HUDEP-2 (cell line): ENCODE measurements at regions not wholly inside any gene's neighbourhood (a gene's known extent, or its start where the extent isn't known, plus 50 kb on each side); places are given as distances from the start of the nearest gene placed in this dataset.
A peak's percentile ranks its signal among the peaks of the same experiment; 100 is the strongest.

ENCODE experiments used
- DNase-seq, 76 experiments: peaks; one replicate each; lab custom pipeline; 2025; ENCODE audit not compliant: unreplicated experiment in 76 of 76; lab: John Stamatoyannopoulos, UW

DNA sequence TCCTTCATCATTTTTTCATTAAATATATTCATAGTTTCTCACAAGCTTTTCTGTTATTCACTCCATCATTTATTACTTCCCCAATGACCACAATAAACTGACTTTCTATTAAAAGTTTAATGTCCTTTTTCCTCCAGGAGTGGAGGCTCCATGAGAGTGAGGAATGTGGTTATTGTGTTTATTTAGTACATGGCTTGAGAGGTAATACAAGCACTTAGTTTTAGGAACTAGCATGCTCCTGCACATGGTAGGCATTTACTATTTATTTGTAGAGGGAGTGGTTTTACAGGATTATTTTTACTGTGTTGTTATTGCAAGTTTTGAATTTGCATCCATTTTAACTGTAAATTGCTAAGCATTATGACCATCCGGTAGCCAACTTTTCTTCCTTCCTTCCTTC is 412.9 kb upstream of the SUCLG2 start:
- DNase-seq = no peak

DNA sequence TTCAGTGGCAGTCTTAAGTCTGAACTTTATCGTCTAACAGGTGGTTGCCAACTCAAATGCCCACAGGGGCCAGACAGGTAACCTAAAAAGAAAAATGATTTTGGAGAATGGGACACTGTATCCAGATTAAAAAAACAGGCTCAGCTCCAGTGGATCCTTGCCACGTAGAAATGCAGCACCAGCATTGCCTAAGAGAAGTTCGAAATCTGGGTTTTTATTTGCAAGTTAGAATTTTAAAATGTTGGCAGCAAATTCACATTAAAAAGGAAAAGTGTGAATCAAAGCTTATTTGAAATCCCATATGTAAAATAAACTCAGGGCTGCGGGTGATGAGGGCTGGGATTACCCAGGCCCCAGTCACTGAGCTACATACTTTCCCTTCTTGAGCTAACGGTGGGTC is 408.5 kb upstream of the SUCLG2 start:
- no peak for DNase-seq

DNA sequence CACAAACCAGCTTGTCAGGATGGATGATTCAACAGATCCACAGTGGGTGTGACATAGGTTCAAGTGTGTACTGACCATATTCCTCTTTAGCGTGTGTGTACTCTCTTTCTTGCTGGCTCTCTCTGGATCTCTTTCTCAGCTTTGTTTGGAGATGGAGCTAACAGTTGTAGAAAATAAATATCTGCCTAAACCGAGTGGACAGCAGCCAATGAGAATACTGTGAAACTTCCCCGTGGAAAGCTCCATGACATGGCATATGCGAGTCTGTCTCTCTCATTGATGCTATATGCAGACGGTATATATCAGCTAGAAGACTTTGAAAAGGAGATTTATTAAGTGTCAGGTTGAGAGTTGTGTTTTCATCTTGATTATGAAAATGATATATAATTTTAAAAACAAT is 406.5 kb upstream of the SUCLG2 start:
- no peak for DNase-seq

DNA sequence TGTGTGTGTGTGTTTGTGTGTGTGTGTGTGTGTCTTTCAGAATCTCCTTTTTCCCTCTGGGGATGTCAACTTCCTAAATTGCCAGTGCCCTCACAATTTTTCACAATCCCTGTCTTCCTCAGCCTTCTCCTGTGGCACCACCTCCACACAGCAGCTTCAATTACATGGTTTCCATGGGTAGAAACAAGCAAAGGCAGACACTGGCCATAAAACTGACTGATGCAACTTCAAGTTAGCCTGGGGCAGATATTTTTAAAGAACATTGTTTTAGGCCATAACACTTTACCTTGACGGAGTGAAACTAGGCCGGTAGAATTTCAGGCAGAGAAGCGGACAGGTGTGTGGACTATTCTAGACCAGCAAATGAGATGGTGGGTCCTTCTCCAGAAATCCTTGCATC is 405.8 kb upstream of the SUCLG2 start:
- no peak for DNase-seq

DNA sequence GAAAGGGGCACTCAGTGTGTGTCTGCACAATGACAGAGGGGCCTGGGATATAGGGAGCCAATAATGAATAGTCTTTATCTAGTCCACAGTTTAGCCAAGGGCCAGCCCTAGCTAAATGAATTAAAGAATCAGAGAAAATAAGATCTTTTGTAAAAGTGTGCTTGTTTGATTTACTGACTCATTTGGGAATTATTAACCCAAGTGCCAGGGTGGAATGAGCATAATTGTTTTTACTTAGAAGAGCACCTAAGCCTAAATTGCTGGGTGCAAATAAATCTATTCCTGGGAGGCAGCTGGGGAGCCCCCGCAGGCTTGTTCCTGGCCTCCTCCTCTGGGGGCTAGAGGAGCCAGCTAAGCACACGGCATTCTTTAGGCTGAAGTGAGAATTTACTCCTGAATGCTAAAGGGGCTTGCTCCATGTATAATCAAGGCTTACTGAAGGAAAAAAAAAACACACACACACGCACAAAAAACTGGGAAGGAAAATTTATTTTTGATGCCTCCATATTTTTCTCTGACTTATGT is 405.3 kb upstream of the SUCLG2 start:
- no peak for DNase-seq

DNA sequence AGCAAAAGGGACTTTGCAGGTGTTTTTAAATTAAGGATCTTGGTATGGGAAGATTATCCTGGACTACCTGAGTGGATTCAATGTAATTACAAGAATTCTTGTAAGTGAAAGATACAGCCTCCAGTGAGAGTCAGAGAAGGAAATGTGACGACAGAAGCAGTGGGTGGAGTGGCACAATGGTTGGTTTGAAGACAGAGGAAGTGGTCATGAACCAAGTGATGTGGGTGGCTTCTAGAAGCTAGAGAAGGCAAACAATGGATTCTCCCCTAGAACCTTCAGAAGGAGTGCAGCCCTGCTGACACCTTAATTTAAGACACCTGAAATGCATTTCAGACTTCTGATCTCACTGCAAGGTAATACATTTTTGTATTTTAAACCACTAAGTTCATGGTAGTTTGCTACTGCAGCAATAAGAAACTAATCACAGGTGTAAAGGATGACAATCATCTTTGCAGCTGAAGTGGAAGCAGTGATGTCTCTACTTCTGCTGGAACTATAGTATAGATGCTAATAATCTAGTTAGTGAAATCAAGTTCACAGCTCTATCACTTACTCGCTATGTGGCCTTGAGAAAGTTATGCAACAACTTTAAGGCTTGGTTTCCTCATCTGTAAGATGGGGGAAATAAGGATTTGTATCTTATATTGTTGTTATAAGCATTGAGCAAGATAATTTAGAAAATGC is 403.4 kb upstream of the SUCLG2 start:
- peak in 1 of 76 experiments; percentile 0 for DNase-seq

DNA sequence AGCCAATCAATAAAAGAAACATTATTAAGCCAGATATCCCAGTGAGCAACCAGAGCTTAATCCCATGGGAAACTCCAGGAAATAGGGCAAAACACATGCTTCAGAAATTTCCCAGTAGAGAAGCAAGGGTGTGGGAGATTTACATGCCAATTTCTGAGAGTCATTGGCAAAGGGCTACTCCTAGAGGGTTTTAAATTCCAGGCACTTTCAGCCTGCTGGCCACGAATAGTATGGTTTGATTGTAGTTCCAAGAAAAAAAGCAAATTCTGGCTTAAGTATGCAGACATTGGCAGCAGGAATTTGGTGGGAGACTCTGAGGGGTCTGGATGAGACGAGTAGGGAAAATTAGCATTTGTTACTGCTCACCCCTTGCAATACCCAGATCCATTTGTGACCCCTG is 402.1 kb upstream of the SUCLG2 start:
- no peak for DNase-seq

DNA sequence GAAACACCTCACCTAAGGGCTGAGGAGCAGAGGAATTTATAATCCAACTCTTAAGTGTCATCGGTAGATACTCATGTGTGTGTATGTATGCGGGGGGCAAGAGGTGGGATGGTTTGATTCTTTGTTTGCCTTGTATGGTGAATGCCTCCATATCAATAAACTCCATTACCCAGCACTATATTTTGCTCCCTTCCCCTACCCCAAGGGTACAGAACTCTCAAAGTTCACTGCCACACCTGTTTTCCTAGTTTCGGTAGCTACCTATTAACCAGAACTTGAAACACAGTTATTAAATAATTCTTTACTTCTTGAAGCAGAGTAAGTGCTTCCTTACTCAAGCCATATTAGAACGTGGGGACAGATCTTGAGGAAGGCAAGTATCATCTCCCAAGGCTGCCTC is 400.8 kb upstream of the SUCLG2 start:
- no peak for DNase-seq

DNA sequence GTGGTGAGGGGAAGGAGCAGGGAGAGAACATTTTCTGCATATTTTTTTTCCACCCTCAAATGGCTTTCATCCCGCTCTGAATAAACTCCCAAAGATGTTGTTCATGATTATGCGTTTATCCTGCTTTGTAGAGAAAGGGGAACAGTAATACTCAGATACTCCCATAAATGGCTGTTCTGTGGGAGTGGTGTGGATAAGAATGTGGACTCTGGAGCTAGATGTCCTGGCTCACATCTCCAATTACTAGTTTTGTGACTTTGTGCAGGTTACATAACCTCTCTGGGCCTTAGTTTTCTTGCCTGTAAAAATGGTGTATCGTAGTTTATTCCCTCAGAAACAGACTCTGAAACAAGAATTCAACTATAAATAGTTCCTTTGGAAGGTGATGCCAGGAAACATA is 395.4 kb upstream of the SUCLG2 start:
- DNase-seq = no peak

DNA sequence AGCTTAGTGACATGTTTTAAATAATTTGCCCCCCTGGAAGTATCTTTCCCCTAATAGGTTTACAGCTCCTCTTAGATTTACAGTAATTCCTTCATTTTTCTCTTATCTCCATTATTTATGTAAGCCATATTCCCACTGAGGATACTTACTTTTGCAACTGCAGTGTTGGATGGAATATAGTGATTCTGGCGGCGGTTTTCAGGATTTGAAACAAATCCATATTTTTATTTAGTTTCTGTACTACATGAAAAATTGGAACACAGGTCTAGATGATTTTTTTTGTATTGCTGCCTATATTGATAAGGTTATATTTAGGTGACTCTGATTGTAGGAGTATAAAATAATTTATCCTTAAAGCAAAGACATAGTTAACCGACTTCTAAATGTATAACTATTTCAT is 391.6 kb upstream of the SUCLG2 start:
- no peak for DNase-seq

DNA sequence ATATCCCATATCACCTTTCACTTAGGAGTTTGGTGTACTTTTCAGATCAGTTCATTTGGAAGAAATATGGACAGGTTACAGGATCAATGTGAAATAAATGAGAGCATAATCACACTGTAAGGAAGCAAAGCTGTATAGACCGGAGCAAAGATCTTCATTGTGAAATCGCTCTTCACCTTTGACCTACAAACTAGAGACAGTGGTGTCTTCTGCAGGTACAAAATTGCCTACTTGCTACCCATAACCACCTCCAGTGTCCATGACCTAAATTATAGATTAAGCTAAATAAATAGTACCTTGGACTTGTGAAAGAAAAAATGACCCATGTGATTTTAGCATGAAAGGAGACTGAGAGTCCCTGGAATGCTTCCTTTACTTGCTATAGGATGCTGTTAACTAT is 379.5 kb upstream of the SUCLG2 start:
- DNase-seq = no peak

DNA sequence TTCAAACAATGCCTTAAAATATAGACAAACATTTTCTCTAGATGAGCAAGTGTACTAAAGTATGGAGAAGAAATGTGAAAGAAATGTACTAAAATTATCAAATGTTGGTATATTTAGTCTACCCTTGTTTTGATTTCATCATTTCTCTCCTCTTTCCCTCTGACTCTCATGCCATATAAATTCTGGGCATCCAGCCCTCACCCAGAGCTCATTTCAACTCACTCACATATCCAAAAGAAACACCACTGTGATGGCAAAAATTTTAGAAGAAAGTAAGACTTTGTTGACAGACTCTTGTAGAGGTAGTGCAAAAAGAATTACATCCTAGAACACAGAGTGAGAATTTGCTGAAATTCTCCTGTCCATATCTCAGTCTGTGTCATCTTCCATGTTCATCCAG is 377.8 kb upstream of the SUCLG2 start:
- DNase-seq = no peak

DNA sequence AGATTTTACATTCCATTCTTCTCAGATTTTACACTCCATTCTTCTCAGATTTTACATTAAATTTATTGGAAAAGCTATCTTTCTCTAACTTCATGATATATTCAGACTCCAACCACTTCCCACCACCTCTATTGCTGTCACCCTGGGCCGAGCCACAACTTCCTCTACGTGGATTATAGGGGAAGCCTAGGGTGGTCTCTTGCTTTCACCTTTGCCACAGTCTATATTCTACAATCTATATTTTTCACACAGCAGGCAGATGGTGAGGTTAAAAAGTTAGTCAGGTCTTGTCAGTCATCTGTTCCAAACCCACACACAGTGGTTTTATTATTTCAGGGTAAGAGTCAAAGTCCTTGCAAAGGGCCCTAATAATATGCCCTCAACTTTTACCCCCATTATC is 370.8 kb upstream of the SUCLG2 start:
- DNase-seq = no peak

DNA sequence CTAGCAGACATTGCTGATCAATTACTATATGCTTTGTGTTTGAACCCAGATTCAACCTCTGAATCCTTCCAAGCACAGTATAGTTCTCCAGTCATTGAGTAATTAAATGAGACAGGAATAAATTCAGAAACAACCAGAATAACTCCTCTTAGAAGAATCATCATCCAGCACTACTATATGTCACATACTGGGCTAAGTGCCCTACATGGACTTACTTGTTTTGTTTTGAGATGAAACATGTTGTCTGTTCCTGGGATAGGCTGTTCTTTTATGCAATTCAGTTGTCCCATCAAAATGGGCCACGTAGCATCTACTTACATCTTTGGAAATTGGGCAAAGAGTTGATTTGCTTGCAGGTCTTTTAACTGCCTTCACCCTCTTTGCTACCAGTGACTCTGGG is 365.5 kb upstream of the SUCLG2 start:
- DNase-seq = no peak

DNA sequence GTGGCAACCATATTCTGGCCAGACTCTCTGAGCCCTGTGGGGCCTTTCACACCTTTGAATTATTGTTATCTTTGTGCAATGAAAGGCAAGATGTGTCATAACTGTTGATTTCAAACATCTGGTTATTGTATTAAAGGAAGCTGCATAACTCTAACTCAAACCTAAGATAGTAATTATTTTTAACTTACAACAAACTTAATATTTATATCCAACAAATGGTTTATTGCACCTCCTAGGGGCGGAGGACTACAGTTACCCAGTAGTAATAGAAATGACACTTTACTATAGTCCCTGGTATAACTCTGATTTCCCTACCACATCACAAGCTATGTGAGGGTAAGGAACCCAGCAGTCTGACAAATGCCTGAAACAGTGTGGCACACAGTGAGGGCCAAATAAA is 363.9 kb upstream of the SUCLG2 start:
- DNase-seq = no peak

DNA sequence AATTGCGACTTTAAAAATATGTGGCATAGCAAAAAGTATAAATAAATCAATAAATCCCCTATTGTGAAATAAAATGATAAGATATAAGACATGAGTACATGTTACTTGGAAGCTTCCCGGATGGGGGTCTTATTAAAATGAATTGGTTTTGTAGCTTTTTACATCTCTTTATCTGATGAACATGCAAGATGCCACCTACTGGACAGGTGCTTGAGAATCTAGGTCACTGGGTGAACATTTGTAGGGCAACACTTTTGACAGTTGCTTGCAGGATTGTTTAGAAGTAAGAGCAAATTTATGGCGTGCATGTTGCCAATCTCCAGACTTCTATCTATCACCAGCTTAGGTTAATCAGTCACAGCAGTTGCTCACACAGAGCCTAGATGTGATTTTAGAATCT is 362.7 kb upstream of the SUCLG2 start:
- no peak for DNase-seq

DNA sequence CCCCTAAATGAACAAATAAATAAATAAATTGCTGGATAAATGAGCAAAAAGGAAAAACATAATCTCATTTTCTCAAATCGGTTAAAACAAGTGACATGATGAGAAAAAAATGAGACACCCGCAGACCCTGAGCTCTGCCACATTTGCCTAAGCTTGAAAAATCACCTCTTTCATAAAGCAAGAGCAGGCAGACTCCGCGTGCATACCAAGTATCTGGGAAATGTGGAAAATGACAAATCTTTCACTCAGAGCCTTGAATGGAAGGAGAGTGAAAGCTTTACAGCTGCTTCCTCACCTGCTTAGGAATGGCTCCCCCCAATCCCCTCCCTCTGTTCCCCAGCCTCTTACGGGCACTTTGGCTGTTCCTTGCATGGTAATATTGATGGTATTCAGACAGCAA is 355.5 kb upstream of the SUCLG2 start:
- DNase-seq = no peak

DNA sequence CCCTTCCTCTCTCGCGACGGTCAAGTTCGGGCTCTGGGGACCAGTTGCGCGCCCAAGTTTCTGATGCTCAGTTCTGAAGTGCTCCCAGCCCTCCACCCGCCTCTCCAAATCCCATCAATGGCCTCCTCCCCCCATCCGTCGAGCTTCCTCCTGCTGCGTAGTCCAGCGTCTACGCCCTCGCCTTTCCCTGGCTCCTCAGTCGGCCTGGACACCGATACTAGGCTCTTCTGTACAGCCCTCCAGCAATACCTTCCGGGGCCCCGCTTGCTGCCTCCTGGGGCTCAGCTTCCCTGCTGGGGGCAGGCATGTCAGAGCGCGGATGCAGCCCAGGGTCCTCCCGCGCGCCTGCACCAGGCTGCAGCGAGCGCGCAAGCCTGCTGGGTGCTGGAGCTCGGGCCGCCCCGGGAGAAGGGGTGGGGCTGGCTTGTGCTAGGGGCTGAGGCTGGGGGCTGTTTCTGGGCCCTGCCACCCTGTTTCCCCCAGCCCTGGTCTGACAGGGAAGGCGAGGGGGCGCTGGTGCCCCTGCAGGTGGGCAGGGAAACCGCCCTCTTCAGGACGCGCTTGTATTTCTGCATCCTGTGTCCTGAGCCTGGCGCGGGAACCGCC is 353.3 kb upstream of the SUCLG2 start:
- DNase-seq = no peak

DNA sequence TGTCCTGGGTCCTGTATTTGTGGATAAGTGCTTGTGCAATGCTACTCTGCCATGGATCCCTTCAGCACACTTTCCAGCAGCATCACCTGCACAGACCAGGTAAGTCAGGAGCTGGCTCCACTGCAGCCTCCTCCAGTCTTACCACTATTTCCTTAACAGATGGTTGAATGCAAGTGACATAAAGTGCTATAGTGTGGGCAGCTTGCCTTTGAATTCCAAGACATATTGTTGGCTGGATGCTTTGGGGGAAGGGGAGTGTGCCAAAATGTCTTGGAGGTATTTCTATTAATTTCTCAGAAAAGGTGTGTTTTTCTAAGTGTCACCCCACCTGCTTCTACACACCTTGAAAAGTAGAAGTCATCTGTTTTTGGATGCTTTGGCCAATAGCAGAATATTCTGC is 352.2 kb upstream of the SUCLG2 start:
- DNase-seq = no peak

DNA sequence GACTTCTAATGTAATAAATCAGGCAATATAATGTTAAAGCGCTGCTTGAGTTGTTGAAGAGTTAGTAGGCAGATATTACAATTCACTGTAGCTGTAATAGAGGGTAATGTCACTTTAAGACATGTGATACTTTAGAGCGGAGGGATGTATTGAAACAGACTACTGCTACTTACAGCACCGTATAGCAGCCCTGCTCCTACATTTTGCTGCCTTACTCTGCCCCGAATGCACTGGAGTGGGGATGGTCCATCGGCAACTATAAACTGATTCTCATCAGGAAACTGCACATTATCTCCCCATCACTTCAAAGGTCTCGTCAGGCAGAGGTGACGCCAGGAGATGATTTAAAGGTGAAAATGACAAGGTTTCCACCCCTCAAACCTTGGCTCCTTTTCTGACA is 349.7 kb upstream of the SUCLG2 start:
- no peak for DNase-seq

DNA sequence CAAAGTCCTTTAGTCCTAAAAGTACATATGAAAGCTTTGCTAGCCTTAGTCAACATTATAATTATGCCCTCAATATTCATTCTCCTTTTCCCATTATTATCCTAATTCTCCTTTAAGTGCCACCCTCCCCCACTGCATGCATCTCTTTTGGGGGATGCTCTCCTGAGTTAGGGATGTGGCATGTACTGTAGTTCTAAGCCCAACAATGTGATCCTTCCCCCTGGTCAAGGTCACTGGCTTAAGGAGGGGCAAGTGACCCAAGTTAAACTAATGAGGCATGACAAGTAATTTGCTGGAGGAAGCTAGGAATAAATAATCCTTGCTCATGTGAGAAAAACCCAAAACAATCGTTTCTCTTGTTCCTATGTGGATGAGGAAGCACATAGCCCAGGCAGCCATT is 343.9 kb upstream of the SUCLG2 start:
- no peak for DNase-seq

DNA sequence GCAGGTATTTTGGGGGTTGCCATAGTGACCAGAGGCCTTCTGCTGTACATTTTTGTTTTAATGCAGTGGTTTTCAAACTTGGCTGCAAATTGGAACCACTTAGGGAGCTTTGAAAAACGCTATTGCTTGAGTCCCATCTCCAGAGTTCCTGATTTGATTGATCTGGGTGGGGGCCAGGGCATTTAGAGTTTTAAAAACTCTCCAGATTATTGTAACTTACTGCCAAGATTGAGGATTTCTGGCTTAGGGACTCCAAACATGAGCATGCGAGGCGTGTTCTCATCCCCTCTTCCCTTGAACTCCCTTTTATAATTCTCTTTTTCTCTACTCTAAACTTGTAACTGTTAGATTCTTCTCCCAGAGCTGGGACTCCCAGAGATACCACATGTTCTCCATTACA is 340.8 kb upstream of the SUCLG2 start:
- no peak for DNase-seq

DNA sequence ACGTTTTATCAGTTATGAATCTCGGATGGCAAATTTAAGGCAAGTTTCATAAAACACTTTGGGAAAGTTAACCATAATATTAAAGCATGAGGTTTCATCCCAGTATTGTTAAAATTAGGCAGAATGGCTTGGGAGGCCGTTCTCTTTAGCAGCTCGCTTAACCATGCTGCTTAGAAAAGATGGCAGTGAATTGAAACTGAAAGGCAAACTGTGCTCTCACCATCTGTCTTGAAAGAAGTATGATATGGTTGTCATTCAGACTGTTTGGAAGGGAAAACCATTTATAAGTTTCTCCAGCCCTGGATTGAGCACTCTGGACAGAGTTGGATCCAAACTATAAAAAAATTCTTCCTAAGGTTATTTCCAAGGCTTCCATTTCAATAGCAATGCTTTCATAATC is 332.3 kb upstream of the SUCLG2 start:
- DNase-seq = no peak
